H1 (cell line): ENCODE measurements at regions not wholly inside any gene's neighbourhood (a gene's known extent, or its start where the extent isn't known, plus 50 kb on each side); places are given as distances from the start of the nearest gene placed in this dataset.

ENCODE experiments used
- EGR1 ChIP-seq: IDR thresholded peaks from 2 replicates; pipeline ENCODE4 v1.6.1; 2011; ENCODE audit warnings: low read depth, low read length, borderline replicate concordance
- TF ChIP-seq, protein P1 (sequence below): IDR thresholded peaks from 2 replicates; pipeline ENCODE4 v1.6.1; 2012; ENCODE audit warnings: low read length, inconsistent platforms

GRCh38 chr7:153576096-153576495 lies 476.1 kb upstream of the DPP6 start (continued):
- TF ChIP-seq, protein P1, sequence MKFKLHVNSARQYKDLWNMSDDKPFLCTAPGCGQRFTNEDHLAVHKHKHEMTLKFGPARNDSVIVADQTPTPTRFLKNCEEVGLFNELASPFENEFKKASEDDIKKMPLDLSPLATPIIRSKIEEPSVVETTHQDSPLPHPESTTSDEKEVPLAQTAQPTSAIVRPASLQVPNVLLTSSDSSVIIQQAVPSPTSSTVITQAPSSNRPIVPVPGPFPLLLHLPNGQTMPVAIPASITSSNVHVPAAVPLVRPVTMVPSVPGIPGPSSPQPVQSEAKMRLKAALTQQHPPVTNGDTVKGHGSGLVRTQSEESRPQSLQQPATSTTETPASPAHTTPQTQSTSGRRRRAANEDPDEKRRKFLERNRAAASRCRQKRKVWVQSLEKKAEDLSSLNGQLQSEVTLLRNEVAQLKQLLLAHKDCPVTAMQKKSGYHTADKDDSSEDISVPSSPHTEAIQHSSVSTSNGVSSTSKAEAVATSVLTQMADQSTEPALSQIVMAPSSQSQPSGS = no peak
- TF ChIP-seq EGR1 = no peak
